ENCODE measurements at regions not wholly inside any gene's neighbourhood (a gene's known extent, or its start where the extent isn't known, plus 50 kb on each side); places are given as distances from the start of the nearest gene placed in this dataset.
A peak's percentile ranks its signal among the peaks of the same experiment; 100 is the strongest.

DNA sequence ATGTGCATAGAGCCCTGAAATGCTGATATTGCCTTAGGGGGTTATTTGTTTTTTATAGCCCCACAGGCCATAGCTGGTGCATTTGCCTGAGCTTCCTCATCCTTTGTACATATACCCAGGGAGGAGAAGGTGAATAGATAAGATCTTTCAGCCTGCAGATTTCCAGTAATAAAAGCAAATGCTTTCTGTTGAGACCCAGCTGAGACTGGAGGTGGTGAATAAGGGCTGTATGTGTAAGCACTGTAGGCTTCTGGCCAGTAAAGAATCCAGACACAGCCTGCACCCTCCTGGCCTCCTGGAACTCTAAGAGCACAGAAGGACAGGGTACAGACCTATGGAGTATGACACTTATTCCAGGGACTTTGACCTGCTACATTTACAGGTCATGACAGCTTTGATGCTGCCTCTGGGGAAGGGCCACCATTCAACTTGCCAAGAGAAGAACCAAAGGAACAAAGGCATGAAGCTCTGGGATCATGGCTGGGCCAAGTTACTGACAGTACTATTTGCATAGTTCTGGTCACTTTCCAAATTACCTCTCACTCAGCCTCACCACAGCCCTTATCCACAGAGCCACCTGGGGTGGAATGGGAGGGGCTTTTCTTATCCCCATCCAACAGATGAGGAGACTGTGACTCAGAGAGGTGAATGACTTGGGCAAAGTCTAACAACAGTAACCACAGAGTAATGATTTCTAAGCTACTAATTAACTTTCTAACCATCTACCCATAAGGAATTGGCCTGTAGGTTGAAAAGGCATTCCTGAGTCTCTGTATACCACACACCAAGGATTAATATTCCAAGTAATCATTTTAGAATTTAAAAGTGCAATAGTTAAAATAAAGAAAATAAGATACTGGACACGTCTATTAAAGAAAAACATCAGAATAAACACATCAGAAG is 604.5 kb upstream of the KLF4 start:
- no peak overlapping the region for H3K4me3 ChIP-seq
- peak; percentile 63 for DNase-seq
- no peaks in the 10 kb centered on the region for H3K36me3 ChIP-seq
- WGBS, 2 donors (ENCODE audit: low coverage in 1 of 2), result 57 to 67% methylated on average over 1 of the region's 1 CpG
- in situ Hi-C loops (cut with MboI; ENCODE audit: low pct_ligation_motif_present in 1 of 4, low pct_unique_long_range_greater_than_20kb in 1 of 4, low sequenced_read_pairs in 3 of 4) (no loop called here), intact Hi-C loops (cut with DNase I; ENCODE audit: low total_unique reads) (loop anchor here (1.0 kb wide), 1 partner anchor 41 kb away; no protein-coding TSS in a partner anchor)
- H3K9me3 ChIP-seq, result no peaks in the 10 kb centered on the region
- H3K27me3 ChIP-seq, result no peaks in the 10 kb centered on the region
- peak in 1 of 3 donors; percentile 44 for TF ChIP-seq POLR2AphosphoS5 (IDR thresholded peaks at IDR 0.05)
- TF ChIP-seq EP300 (IDR thresholded peaks at IDR 0.05; ENCODE audit: low read depth), result no peak
- H3K27ac ChIP-seq, result peak overlapping the region; percentile 51 to 77 (median 62)
- H3K4me1 ChIP-seq, result peaks cover 0 to 14% (median 1%) of the 10 kb centered on the region in 4 donors

DNA sequence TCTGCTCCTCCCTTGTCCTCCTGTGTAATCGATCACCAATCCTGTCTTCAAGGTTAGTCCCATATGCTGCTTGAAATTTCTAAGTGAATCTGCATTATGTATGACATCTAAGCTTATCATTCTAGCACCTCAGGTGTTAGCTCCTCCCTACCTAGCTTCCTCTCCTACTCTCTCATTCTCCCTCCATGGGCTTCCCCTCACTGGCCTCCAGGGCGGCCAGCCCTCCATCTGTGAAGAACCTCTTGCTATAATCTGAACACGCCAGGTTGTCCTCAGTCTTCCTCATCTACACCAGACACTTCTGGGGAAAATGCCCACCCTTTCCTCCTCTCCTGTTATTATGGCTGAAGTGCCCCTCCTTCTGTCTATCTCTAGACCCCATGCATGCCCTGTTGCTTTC is 599.3 kb upstream of the KLF4 start:
- no peaks in the 10 kb centered on the region for H3K36me3 ChIP-seq
- H3K9me3 ChIP-seq, result no peaks in the 10 kb centered on the region
- H3K4me3 ChIP-seq, result no peak overlapping the region
- H3K4me1 ChIP-seq, result peaks cover 0 to 5% (median under 1%) of the 10 kb centered on the region in 4 donors
- DNase-seq, result no peak
- in situ Hi-C loops (cut with MboI; ENCODE audit: low pct_ligation_motif_present in 1 of 4, low pct_unique_long_range_greater_than_20kb in 1 of 4, low sequenced_read_pairs in 3 of 4) (no loop called here), intact Hi-C loops (cut with DNase I; ENCODE audit: low total_unique reads) (no loop called here)
- WGBS, 2 donors (ENCODE audit: low coverage in 1 of 2), result 83 to 94% methylated on average over 1 to 3 of the region's 3 CpGs
- no peaks in the 10 kb centered on the region for H3K27me3 ChIP-seq
- no peak for TF ChIP-seq POLR2AphosphoS5 (IDR thresholded peaks at IDR 0.05)
- TF ChIP-seq CTCF (IDR thresholded peaks at IDR 0.05), result no peak
- no peak for TF ChIP-seq EP300 (IDR thresholded peaks at IDR 0.05; ENCODE audit: low read depth)
- no peak for TF ChIP-seq POLR2A (IDR thresholded peaks at IDR 0.05)
- no peak overlapping the region for H3K27ac ChIP-seq

DNA sequence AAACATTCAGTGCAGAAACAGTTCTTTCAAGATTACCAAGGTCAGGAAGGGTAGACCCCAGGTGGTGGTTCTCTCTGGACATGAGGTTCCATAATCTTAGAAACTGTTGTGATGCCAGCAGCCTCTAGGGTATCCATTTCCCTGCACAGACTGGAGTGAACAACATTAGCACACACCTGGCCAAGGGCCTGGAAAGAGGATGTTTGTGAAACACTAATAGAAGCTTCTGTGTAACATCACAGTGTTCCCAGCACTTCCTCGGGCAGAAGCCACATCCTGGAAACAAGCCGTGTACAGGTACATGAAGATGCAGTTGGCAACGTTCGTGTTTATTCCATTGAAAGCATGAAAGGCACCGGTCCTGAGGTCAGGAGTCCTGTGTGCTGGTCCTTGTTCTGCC is 598.2 kb upstream of the KLF4 start:
- Histone ChIP-seq H3K27me3 (no peaks in the 10 kb centered on the region), H3K4me1 (no peaks in the 10 kb centered on the region), H3K36me3 (no peaks in the 10 kb centered on the region), H3K27ac (no peak overlapping the region), H3K4me3 (no peak overlapping the region), H3K9me3 (no peaks in the 10 kb centered on the region)
- WGBS, 2 donors (ENCODE audit: low coverage in 1 of 2), result 65 to 71% methylated on average over 5 of the region's 5 CpGs
- DNase-seq, result no peak
- intact Hi-C loops (cut with DNase I; ENCODE audit: low total_unique reads), result no loop called here
- TF ChIP-seq EP300 (IDR thresholded peaks at IDR 0.05; ENCODE audit: low read depth) (no peak), POLR2A (IDR thresholded peaks at IDR 0.05) (no peak), POLR2AphosphoS5 (IDR thresholded peaks at IDR 0.05) (no peak), CTCF (IDR thresholded peaks at IDR 0.05) (no peak)
- in situ Hi-C loops (cut with MboI; ENCODE audit: low pct_ligation_motif_present in 1 of 4, low pct_unique_long_range_greater_than_20kb in 1 of 4, low sequenced_read_pairs in 3 of 4), result no loop called here

- Histone ChIP-seq H3K36me3 (no peaks in the 10 kb centered on the region), H3K27ac (no peak overlapping the region), H3K27me3 (no peaks in the 10 kb centered on the region), H3K4me1 (no peaks in the 10 kb centered on the region), H3K9me3 (no peaks in the 10 kb centered on the region), H3K4me3 (no peak overlapping the region)
- in situ Hi-C loops (cut with MboI; ENCODE audit: low pct_ligation_motif_present in 1 of 4, low pct_unique_long_range_greater_than_20kb in 1 of 4, low sequenced_read_pairs in 3 of 4), result no loop called here
- intact Hi-C loops (cut with DNase I; ENCODE audit: low total_unique reads), result no loop called here
- DNase-seq, result no peak
- TF ChIP-seq CTCF (IDR thresholded peaks at IDR 0.05), result no peak
- no peak for TF ChIP-seq POLR2AphosphoS5 (IDR thresholded peaks at IDR 0.05)
- no peak for TF ChIP-seq EP300 (IDR thresholded peaks at IDR 0.05; ENCODE audit: low read depth)
- no peak for TF ChIP-seq POLR2A (IDR thresholded peaks at IDR 0.05)
- WGBS, 2 donors (ENCODE audit: low coverage in 1 of 2), result 71 to 85% methylated on average over 3 to 4 of the region's 4 CpGs
Measured at GRCh38 chr9:108086624-108087023, 597.1 kb upstream of the KLF4 start.

Data from transverse colon (tissue), 4 donors.